Thymus (tissue), 11 donors: ENCODE measurements at regions not wholly inside any gene's neighbourhood (a gene's known extent, or its start where the extent isn't known, plus 50 kb on each side); places are given as distances from the start of the nearest gene placed in this dataset.

Experiments
- DNase-seq, 9 donors: peaks; one replicate each; pipeline ENCODE4 v3.0.0-alpha.2; 2013; ENCODE audit warnings: low spot score in 9 of 9, low read depth in 6 of 9, missing footprints in 1 of 9
- H3K27ac ChIP-seq, 2 donors: one replicate each; pipeline ENCODE4 v1.5.1; 2013; ENCODE audit warnings: control low read depth in 1 of 2, low read depth in 1 of 2, low read length in 1 of 2, mild to moderate bottlenecking in 1 of 2, moderate library complexity in 1 of 2
- H3K27me3 ChIP-seq, 2 donors: one replicate each; pipeline ENCODE4 v1.5.1; 2013; ENCODE audit warnings: low read length in 1 of 2; ENCODE audit not compliant: control insufficient read depth in 2 of 2, insufficient read depth in 1 of 2
- H3K36me3 ChIP-seq, 2 donors: one replicate each; pipeline ENCODE4 v1.5.1; 2013; ENCODE audit warnings: low read length in 1 of 2, mild to moderate bottlenecking in 1 of 2, moderate library complexity in 1 of 2; ENCODE audit not compliant: control insufficient read depth in 2 of 2, insufficient read depth in 2 of 2
- H3K4me1 ChIP-seq, 2 donors: one replicate each; pipeline ENCODE4 v1.5.1; 2013; ENCODE audit warnings: low read length in 2 of 2; ENCODE audit not compliant: control insufficient read depth in 2 of 2, insufficient read depth in 2 of 2
- H3K4me3 ChIP-seq, 2 donors: one replicate each; pipeline ENCODE4 v1.5.1; 2013; ENCODE audit warnings: low read length in 2 of 2, control low read depth in 1 of 2, mild to moderate bottlenecking in 1 of 2
- H3K9me3 ChIP-seq, 2 donors: one replicate each; pipeline ENCODE4 v1.5.1; 2013; ENCODE audit warnings: low read length in 1 of 2, mild to moderate bottlenecking in 1 of 2; ENCODE audit not compliant: control insufficient read depth in 2 of 2, insufficient read depth in 1 of 2
- WGBS: extraction: QIAGEN DNeasy Blood & Tissue Kit; methylation state at CpG from one replicate; pipeline ENCODE4 v1.1.7; 2013; 5-methylcytosine and 5-hydroxymethylcytosine counted together
- donor health status: healthy.

DNA sequence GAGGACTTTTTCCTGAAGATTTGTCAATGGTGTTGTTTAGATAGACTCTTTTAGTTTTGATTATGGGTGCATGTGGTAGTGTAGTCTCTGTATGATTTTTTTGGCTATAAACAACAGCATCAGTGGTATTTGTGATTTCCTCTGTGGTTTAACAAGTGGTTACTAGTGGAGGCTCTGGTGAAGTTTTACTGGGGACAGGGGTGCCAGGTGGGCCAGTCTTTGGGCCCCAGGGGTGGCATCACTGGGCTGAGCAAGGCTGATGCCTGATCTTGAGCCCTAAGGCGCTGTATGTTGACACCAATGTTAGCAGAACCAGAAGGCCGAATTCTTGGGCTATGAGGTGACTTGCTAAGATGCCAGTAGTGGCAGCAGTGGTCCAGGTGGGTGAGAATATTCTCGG is 811.4 kb downstream of the DACH1 start:
- Histone ChIP-seq H3K4me3 (no peak overlapping the region), H3K4me1 (no peaks in the 10 kb centered on the region), H3K27me3 (no peaks in the 10 kb centered on the region), H3K27ac (no peak overlapping the region), H3K36me3 (no peaks in the 10 kb centered on the region), H3K9me3 (peaks cover 0 to 14% of the 10 kb centered on the region in 2 donors)
- DNase-seq, result no peak
- 93% methylated on average over 3 of the region's 3 CpGs for WGBS

- Histone ChIP-seq H3K27me3 (no peaks in the 10 kb centered on the region), H3K4me3 (no peak overlapping the region), H3K4me1 (no peaks in the 10 kb centered on the region), H3K36me3 (no peaks in the 10 kb centered on the region), H3K27ac (no peak overlapping the region), H3K9me3 (peaks cover 0 to 11% of the 10 kb centered on the region in 2 donors)
- DNase-seq, result no peak
- 91% methylated on average over 1 of the region's 1 CpG for WGBS
Observed at GRCh38 chr13:71055047-71055446, 812.0 kb downstream of the DACH1 start.

- Histone ChIP-seq H3K4me1 (no peaks in the 10 kb centered on the region), H3K36me3 (no peaks in the 10 kb centered on the region), H3K27me3 (no peaks in the 10 kb centered on the region), H3K4me3 (no peak overlapping the region), H3K9me3 (peaks cover 0 to 11% of the 10 kb centered on the region in 2 donors), H3K27ac (no peak overlapping the region)
- DNase-seq, result no peak
- 0% methylated on average over 1 of the region's 1 CpG for WGBS
Observed at GRCh38 chr13:71054358-71054757, 812.6 kb downstream of the DACH1 start.

DNA sequence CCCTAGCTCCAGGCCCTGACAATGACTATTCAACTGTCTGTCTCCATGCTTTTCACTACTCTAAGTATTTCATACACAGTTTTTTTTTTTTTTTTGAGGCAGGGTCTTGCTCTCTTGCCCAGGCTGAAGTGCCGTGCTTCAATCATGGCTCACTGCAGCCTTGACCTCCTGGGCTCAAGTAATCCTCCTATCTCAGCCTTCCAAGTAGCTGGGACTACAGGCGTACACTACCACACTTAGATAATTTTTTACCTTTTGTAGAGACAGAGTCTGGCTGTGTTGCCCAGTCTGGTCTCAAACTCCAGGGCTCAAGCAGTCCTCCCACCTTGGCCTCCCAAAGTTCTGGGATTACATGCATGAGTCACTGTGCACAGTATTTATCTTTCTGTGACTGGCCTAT is 815.4 kb downstream of the DACH1 start:
- H3K9me3 ChIP-seq, result peaks cover 0 to 9% of the 10 kb centered on the region in 2 donors
- no peak overlapping the region for H3K27ac ChIP-seq
- WGBS, result 92% methylated on average over 2 of the region's 2 CpGs
- H3K27me3 ChIP-seq, result no peaks in the 10 kb centered on the region
- no peaks in the 10 kb centered on the region for H3K4me1 ChIP-seq
- no peak overlapping the region for H3K4me3 ChIP-seq
- H3K36me3 ChIP-seq, result no peaks in the 10 kb centered on the region
- DNase-seq, result no peak

DNA sequence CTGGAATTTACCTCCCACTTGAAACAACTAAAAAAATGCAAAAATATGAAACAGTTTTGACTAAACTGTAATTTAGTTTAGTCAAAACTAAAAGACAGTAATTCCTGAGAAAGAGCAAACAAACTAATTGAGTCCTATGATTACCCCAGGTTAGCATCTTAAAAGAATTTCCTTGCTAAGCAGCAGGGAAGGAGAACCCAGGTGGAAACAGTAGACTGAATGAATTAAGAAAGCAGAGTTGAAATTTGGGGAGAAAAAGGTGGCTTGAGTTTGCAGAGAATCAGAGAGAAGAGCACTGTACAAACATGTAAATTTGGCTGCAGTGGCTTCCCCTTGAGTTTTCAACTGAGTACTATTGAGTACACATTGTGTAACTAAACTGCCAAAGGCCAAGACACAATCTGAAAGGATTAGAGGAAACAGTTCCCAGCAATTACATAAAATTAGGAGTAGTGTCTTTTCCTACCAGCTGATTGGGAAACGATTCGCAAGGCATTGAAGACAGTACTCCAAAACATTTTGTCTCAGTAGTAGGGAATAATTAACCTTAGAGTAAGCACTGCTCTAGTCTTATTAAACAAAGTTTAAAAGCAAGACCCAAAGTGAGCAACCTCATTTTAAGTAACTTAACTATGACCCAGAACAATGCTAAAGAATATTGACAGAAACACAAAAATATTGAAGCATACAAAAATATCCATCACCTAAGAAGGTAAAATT is 820.5 kb downstream of the DACH1 start:
- Histone ChIP-seq H3K27me3 (no peaks in the 10 kb centered on the region), H3K4me3 (no peak overlapping the region), H3K36me3 (no peaks in the 10 kb centered on the region), H3K27ac (no peak overlapping the region), H3K4me1 (no peaks in the 10 kb centered on the region), H3K9me3 (no peaks in the 10 kb centered on the region)
- WGBS, result 65% methylated on average over 2 of the region's 2 CpGs
- DNase-seq, result no peak

GRCh38 chr13:71045101-71045500 is 821.9 kb downstream of the DACH1 start:
- H3K36me3 ChIP-seq, result no peaks in the 10 kb centered on the region
- H3K4me3 ChIP-seq, result no peak overlapping the region
- H3K27ac ChIP-seq, result no peak overlapping the region
- H3K9me3 ChIP-seq, result no peaks in the 10 kb centered on the region
- DNase-seq, result no peak
- no peaks in the 10 kb centered on the region for H3K27me3 ChIP-seq
- no peaks in the 10 kb centered on the region for H3K4me1 ChIP-seq

DNA sequence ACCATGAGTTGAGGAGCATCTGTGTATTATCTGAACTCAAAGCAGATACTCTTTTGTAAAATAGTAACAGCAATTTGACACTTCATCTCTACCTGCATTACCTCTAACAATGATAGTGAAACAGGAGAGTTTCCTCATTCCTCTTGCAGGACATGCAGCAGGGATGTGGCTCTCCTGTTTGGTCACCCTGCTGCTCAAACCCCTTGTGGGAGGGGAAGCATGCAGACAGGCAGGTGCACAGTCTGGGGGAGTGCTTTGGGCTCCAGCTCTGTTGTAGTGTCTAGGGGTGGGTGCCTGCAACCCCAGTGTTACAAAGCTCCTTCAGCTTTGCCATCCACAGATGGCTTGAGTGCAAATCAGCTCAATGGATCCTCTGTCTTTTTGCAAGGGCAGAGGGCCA is 827.6 kb downstream of the DACH1 start:
- Histone ChIP-seq H3K36me3 (no peaks in the 10 kb centered on the region), H3K4me3 (no peak overlapping the region), H3K27ac (no peak overlapping the region), H3K9me3 (no peaks in the 10 kb centered on the region), H3K4me1 (no peaks in the 10 kb centered on the region), H3K27me3 (no peaks in the 10 kb centered on the region)
- DNase-seq, result no peak

DNA sequence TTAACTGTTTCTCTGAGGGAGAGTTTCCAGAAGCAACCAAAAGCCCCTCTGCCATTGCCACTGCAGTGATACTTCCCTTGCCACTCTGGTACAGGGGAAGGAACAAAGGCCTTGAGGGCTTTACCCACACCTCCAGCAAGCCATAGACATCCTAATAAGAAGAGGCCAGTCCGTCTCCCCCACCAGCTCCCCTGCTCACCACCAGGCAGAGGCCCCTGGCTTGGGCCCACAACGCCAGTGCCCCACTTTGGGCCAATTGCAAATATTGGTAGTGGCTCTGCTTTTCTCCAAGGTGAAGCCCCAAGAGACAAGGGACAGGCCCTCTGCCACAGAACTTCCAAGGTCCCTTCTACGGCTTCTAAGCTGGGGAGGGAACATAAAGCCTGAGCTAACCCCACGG is 833.0 kb downstream of the DACH1 start:
- Histone ChIP-seq H3K36me3 (no peaks in the 10 kb centered on the region), H3K4me3 (no peak overlapping the region), H3K27me3 (no peaks in the 10 kb centered on the region), H3K4me1 (no peaks in the 10 kb centered on the region), H3K27ac (no peak overlapping the region), H3K9me3 (peaks cover 0 to 7% of the 10 kb centered on the region in 2 donors)
- 96% methylated on average over 4 of the region's 4 CpGs for WGBS
- no peak for DNase-seq

DNA sequence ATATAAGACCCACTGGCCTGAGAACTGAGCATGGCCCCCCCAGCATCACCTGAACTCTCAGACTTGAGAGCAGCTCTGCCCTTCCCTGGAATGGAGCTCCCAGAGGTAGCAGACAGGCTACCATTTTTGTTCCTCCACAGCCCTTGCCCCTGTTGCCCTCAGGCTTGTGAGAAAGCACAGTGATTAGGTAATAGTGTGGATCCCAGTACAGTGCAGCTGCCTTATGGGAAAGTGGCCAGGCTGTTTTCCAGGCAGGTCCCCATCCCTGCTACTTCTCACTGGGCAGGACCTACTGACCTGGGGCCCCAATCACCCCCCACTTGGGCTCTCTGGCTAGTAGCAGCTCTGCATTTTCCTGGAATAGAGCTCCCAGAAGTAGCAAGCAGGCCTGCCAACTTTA is 834.0 kb downstream of the DACH1 start:
- Histone ChIP-seq H3K36me3 (no peaks in the 10 kb centered on the region), H3K27ac (no peak overlapping the region), H3K4me3 (no peak overlapping the region), H3K4me1 (no peaks in the 10 kb centered on the region), H3K9me3 (peaks cover 0 to 7% of the 10 kb centered on the region in 2 donors), H3K27me3 (no peaks in the 10 kb centered on the region)
- DNase-seq, result no peak

GRCh38 chr13:71030784-71031183 is 836.2 kb downstream of the DACH1 start:
- DNase-seq, result no peak
- WGBS, result 75% methylated on average over 6 of the region's 6 CpGs
- H3K27ac ChIP-seq, result no peak overlapping the region
- H3K27me3 ChIP-seq, result no peaks in the 10 kb centered on the region
- H3K9me3 ChIP-seq, result peaks cover 0 to 7% of the 10 kb centered on the region in 2 donors
- no peaks in the 10 kb centered on the region for H3K4me1 ChIP-seq
- no peaks in the 10 kb centered on the region for H3K36me3 ChIP-seq
- no peak overlapping the region for H3K4me3 ChIP-seq
